ENCODE measurements at regions not wholly inside any gene's neighbourhood (a gene's known extent, or its start where the extent isn't known, plus 50 kb on each side); places are given as distances from the start of the nearest gene placed in this dataset.

- no peak for TF ChIP-seq POLR2A (IDR thresholded peaks at IDR 0.05)
- no peak for TF ChIP-seq CTCF (IDR thresholded peaks at IDR 0.05)
These were observed 80.2 kb upstream of the SPRY4 start for GRCh38 chr5:142405023-142405422.

Data from heart left ventricle (tissue), 13 donors.